ENCODE measurements at regions not wholly inside any gene's neighbourhood (a gene's known extent, or its start where the extent isn't known, plus 50 kb on each side); places are given as distances from the start of the nearest gene placed in this dataset.

- CTCF ChIA-PET, result no interaction called here
Measured at GRCh38 chrX:117511379-117511778, 605.2 kb downstream of the KLHL13 start.

GRCh38 chrX:117510453-117510852 is 606.2 kb downstream of the KLHL13 start:
- Mint-ChIP-seq H3K4me1 (ENCODE audit: low read depth) (no peaks in the 10 kb centered on the region), H3K9me3 (no peaks in the 10 kb centered on the region), H3K27me3 (no peaks in the 10 kb centered on the region), H3K36me3 (ENCODE audit: low read depth) (no peaks in the 10 kb centered on the region), H3K4me3 (no peak overlapping the region), H3K27ac (no peak overlapping the region)
- TF ChIP-seq CTCF (IDR thresholded peaks at IDR 0.05), result no peak
- ChIA-PET POLR2A (no interaction called here), CTCF (no interaction called here)
- no peak for DNase-seq
- intact Hi-C loops (cut with micrococcal nuclease), result no loop called here
- ATAC-seq, result no peak

More at GRCh38 chrX:117511379-117511778, 605.2 kb downstream of the KLHL13 start:
- no peaks in the 10 kb centered on the region for H3K36me3 Mint-ChIP-seq (ENCODE audit: low read depth)
- intact Hi-C loops (cut with micrococcal nuclease), result no loop called here
- no peak overlapping the region for H3K27ac Mint-ChIP-seq
- H3K9me3 Mint-ChIP-seq, result no peaks in the 10 kb centered on the region
- H3K4me1 Mint-ChIP-seq (ENCODE audit: low read depth), result no peaks in the 10 kb centered on the region
- DNase-seq (no peak), ATAC-seq (no peak)
- no peak overlapping the region for H3K4me3 Mint-ChIP-seq
- TF ChIP-seq CTCF (IDR thresholded peaks at IDR 0.05), result no peak
- H3K27me3 Mint-ChIP-seq, result no peaks in the 10 kb centered on the region
- POLR2A ChIA-PET, result no interaction called here

GRCh38 chrX:117508021-117508420 is 608.6 kb downstream of the KLHL13 start:
- Mint-ChIP-seq H3K4me3 (no peak overlapping the region), H3K4me1 (ENCODE audit: low read depth) (no peaks in the 10 kb centered on the region), H3K36me3 (ENCODE audit: low read depth) (no peaks in the 10 kb centered on the region), H3K9me3 (peaks cover 3% of the 10 kb centered on the region), H3K27ac (no peak overlapping the region), H3K27me3 (no peaks in the 10 kb centered on the region)
- ATAC-seq, result no peak
- ChIA-PET CTCF (no interaction called here), POLR2A (no interaction called here)
- intact Hi-C loops (cut with micrococcal nuclease), result no loop called here
- no peak for DNase-seq
- no peak for TF ChIP-seq CTCF (IDR thresholded peaks at IDR 0.05)

- H3K4me1 Mint-ChIP-seq (ENCODE audit: low read depth), result no peaks in the 10 kb centered on the region
- DNase-seq, result no peak
- ChIA-PET CTCF (no interaction called here), POLR2A (no interaction called here)
- H3K9me3 Mint-ChIP-seq, result no peaks in the 10 kb centered on the region
- H3K36me3 Mint-ChIP-seq (ENCODE audit: low read depth), result no peaks in the 10 kb centered on the region
- TF ChIP-seq CTCF (IDR thresholded peaks at IDR 0.05), result no peak
- H3K4me3 Mint-ChIP-seq, result no peak overlapping the region
- intact Hi-C loops (cut with micrococcal nuclease), result no loop called here
- H3K27me3 Mint-ChIP-seq, result no peaks in the 10 kb centered on the region
- no peak overlapping the region for H3K27ac Mint-ChIP-seq
- ATAC-seq, result no peak
Measured at GRCh38 chrX:117487421-117487820, 629.2 kb downstream of the KLHL13 start.

GRCh38 chrX:117483950-117484349 is 632.7 kb downstream of the KLHL13 start:
- ATAC-seq (no peak), DNase-seq (no peak)
- H3K27me3 Mint-ChIP-seq, result no peaks in the 10 kb centered on the region
- no peak overlapping the region for H3K27ac Mint-ChIP-seq
- CTCF ChIA-PET, result no interaction called here
- TF ChIP-seq CTCF (IDR thresholded peaks at IDR 0.05), result no peak
- intact Hi-C loops (cut with micrococcal nuclease), result no loop called here
- no peaks in the 10 kb centered on the region for H3K36me3 Mint-ChIP-seq (ENCODE audit: low read depth)
- no peak overlapping the region for H3K4me3 Mint-ChIP-seq
- POLR2A ChIA-PET, result no interaction called here
- H3K9me3 Mint-ChIP-seq, result no peaks in the 10 kb centered on the region
- no peaks in the 10 kb centered on the region for H3K4me1 Mint-ChIP-seq (ENCODE audit: low read depth)

All from activated CD8-positive, alpha-beta T cell treated with anti-CD3 and anti-CD28 coated beads for 36 hours (primary cell).